Testis (tissue), 2 donors: ENCODE measurements at regions not wholly inside any gene's neighbourhood (a gene's known extent, or its start where the extent isn't known, plus 50 kb on each side); places are given as distances from the start of the nearest gene placed in this dataset.

Experiments
- CTCF ChIP-seq, 3 experiments: fragments of 450-650 bp in 2 of 3; fragments of 200-600 bp in 1 of 3; sonication (generic) in 1 of 3; IDR thresholded peaks; one replicate each; pipeline ENCODE4 v1.5.1; 2016 to 2019; ENCODE audit warnings: antibody characterized with exemption in 3 of 3, mild to moderate bottlenecking in 2 of 3, moderate library complexity in 1 of 3
- POLR2A ChIP-seq: fragments of 450-650 bp; IDR thresholded peaks from one replicate; pipeline ENCODE4 v1.6.1; 2017; ENCODE audit warnings: antibody characterized with exemption, mild to moderate bottlenecking, moderate library complexity

DNA sequence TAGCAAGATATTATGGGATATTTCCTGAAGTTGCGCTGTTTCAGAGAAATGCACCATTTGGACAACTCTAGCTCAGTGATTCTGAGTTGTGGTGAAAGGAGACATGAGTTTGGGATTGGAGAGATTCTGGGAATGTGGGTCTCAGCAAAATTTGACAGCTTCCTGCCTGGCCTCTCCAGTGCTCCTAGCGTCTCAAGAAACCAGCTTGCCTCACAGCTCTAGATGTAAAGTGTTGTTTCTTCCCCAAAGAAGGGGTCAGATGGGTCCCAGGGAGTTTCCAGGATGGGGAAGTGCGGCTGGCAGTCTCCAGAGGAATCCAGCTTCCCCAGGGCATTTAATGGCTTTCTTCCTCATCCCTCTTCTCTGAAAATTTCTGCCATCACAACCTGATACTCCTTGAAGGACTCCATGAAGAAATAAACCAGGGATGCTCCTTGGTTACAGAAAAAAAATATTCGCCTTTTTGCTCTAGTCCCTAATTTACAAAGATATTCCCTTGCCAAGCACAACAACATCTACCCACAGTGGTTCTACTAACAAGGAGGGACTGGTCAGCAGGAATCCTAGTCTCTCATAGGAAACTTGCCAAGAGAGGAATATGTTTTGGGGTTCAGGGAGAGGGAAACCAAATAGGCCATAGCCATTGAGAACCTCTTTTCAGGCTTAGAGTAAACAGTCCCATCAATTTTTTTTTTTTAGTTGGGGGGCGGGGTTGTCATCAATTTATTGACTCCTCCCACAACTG lies 185.4 kb upstream of the E2F8 start:
- no peak for TF ChIP-seq CTCF (IDR thresholded peaks at IDR 0.05)
- no peak for TF ChIP-seq POLR2A
